ENCODE measurements at regions not wholly inside any gene's neighbourhood (a gene's known extent, or its start where the extent isn't known, plus 50 kb on each side); places are given as distances from the start of the nearest gene placed in this dataset.

DNA sequence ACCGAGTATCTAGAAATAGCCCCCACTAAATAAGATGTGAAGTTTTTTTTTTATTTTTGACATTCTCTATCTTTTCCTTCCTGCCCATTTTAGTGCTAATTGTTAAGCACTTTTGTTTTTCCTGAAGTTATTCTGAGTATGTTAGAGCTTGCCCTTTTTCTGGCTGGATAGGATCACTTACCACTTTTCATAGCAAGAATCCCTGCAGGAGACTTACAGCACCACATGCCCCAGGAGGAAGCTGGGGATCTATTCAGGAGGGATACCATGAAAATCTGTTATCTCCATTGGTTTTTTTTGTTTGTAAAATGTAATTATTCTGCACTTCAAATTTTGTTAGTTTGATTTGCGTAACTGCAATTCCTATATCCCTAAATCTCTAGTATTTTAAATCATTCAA lies 968.4 kb downstream of the ZPLD1 start:
- H3K27me3 ChIP-seq (ENCODE audit: insufficient read depth, low read length), result no peaks in the 10 kb centered on the region
- no peaks in the 10 kb centered on the region for H3K4me1 ChIP-seq (ENCODE audit: insufficient read depth, low read length)
- no peak overlapping the region for H3K4me2 ChIP-seq (ENCODE audit: insufficient read depth, low read length)
- no peak overlapping the region for H3K27ac ChIP-seq (ENCODE audit: low read depth, low read length)
- no peak for DNase-seq (ENCODE audit: insufficient read length, low spot score, missing footprints)
- no peaks in the 10 kb centered on the region for H4K20me1 ChIP-seq (ENCODE audit: insufficient read depth, low read length)
- H2AFZ ChIP-seq (ENCODE audit: low read length), result no peak overlapping the region
- H3K36me3 ChIP-seq (ENCODE audit: insufficient read depth, low read length), result no peaks in the 10 kb centered on the region
- TF ChIP-seq, protein P1, sequence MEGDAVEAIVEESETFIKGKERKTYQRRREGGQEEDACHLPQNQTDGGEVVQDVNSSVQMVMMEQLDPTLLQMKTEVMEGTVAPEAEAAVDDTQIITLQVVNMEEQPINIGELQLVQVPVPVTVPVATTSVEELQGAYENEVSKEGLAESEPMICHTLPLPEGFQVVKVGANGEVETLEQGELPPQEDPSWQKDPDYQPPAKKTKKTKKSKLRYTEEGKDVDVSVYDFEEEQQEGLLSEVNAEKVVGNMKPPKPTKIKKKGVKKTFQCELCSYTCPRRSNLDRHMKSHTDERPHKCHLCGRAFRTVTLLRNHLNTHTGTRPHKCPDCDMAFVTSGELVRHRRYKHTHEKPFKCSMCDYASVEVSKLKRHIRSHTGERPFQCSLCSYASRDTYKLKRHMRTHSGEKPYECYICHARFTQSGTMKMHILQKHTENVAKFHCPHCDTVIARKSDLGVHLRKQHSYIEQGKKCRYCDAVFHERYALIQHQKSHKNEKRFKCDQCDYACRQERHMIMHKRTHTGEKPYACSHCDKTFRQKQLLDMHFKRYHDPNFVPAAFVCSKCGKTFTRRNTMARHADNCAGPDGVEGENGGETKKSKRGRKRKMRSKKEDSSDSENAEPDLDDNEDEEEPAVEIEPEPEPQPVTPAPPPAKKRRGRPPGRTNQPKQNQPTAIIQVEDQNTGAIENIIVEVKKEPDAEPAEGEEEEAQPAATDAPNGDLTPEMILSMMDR (IDR thresholded peaks at IDR 0.05; ENCODE audit: extremely low read depth, low read depth, low read length), result no peak
- H3K9me3 ChIP-seq (ENCODE audit: low read depth, low read length), result peaks cover 2% of the 10 kb centered on the region
- H3K79me2 ChIP-seq (ENCODE audit: insufficient read depth, low read length), result no peaks in the 10 kb centered on the region
- H3K4me3 ChIP-seq (ENCODE audit: insufficient read depth, low read length), result no peak overlapping the region

DNA sequence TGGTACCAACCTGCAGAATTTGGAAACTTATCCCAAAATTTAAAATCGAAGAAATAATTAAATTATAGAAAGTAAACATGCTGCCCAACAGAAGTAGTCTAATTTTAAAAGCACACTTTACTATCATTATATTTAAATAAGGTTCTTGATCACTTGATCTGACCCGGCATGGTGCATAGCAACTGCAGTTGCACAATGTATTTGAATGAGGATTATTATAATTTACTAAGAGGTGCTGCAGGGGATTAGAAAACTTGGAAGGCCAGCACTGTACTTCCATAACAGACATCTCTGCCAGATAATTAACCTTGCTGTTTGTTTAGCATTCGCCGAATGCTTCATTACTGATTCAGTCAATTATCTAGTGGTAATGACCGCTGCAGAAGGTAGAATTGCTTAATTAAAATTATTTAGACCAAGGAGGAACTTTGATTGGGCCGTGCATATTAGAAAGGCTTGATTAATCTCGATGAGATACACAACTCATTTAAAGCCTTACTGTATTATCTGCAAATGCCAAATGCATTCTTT lies 971.6 kb downstream of the ZPLD1 start:
- no peak for DNase-seq (ENCODE audit: insufficient read length, low spot score, missing footprints)
- no peak overlapping the region for H2AFZ ChIP-seq (ENCODE audit: low read length)
- H3K4me3 ChIP-seq (ENCODE audit: insufficient read depth, low read length), result no peak overlapping the region
- H3K27me3 ChIP-seq (ENCODE audit: insufficient read depth, low read length), result no peaks in the 10 kb centered on the region
- H3K27ac ChIP-seq (ENCODE audit: low read depth, low read length), result no peak overlapping the region
- no peaks in the 10 kb centered on the region for H4K20me1 ChIP-seq (ENCODE audit: insufficient read depth, low read length)
- no peaks in the 10 kb centered on the region for H3K79me2 ChIP-seq (ENCODE audit: insufficient read depth, low read length)
- no peak overlapping the region for H3K4me2 ChIP-seq (ENCODE audit: insufficient read depth, low read length)
- no peaks in the 10 kb centered on the region for H3K4me1 ChIP-seq (ENCODE audit: insufficient read depth, low read length)
- no peaks in the 10 kb centered on the region for H3K36me3 ChIP-seq (ENCODE audit: insufficient read depth, low read length)
- H3K9me3 ChIP-seq (ENCODE audit: low read depth, low read length), result peaks cover 2% of the 10 kb centered on the region
- TF ChIP-seq, protein P1 (IDR thresholded peaks at IDR 0.05; ENCODE audit: extremely low read depth, low read depth, low read length), result no peak

DNA sequence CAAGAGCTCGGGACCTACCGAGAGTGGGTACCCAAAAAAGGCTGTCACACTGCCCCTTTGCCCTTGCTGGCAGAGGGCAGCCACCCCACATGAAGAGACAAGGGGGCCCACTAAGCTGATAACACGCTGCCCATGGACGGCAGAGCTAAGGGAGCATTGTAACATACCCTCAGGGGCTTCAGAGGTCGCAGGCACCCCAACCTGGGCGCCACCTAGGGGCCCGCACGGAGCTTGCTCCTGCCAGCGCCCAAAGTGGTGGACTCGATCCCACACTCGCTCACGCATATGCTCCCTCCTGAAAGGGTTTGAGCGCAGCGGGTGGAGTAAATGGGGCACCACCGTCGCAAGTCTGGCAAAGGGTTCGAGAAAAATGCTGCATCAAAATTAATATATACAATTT lies 975.4 kb downstream of the ZPLD1 start:
- no peak for DNase-seq (ENCODE audit: insufficient read length, low spot score, missing footprints)
- Histone ChIP-seq H3K4me3 (ENCODE audit: insufficient read depth, low read length) (no peak overlapping the region), H3K9me3 (ENCODE audit: low read depth, low read length) (no peaks in the 10 kb centered on the region), H3K4me1 (ENCODE audit: insufficient read depth, low read length) (no peaks in the 10 kb centered on the region), H2AFZ (ENCODE audit: low read length) (no peak overlapping the region), H3K4me2 (ENCODE audit: insufficient read depth, low read length) (no peak overlapping the region), H4K20me1 (ENCODE audit: insufficient read depth, low read length) (no peaks in the 10 kb centered on the region), H3K79me2 (ENCODE audit: insufficient read depth, low read length) (no peaks in the 10 kb centered on the region), H3K27me3 (ENCODE audit: insufficient read depth, low read length) (no peaks in the 10 kb centered on the region), H3K27ac (ENCODE audit: low read depth, low read length) (no peak overlapping the region), H3K36me3 (ENCODE audit: insufficient read depth, low read length) (no peaks in the 10 kb centered on the region)
- TF ChIP-seq, protein P1 (IDR thresholded peaks at IDR 0.05; ENCODE audit: extremely low read depth, low read depth, low read length), result no peak

DNA sequence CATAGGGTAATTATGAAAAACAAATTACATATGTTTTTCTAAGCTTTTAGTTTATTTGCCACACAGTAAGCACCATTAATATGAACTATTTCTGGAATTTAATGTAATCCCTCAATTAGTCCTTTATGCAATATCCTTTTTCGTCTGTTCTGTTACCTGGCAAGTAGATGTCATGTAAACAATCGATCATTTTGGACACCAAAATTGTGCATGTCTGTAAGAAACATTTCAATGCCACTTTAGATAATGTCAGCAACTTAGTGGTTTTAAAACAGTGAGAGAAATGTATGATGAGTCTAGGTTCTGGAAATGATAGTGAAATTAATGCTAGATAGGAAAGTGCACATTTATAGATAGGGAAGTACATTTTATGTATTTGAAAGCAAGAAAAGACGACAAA lies 986.6 kb downstream of the ZPLD1 start:
- Histone ChIP-seq H3K27ac (ENCODE audit: low read depth, low read length) (no peak overlapping the region), H3K4me2 (ENCODE audit: insufficient read depth, low read length) (no peak overlapping the region), H2AFZ (ENCODE audit: low read length) (no peak overlapping the region), H3K9me3 (ENCODE audit: low read depth, low read length) (peaks cover 2% of the 10 kb centered on the region), H3K36me3 (ENCODE audit: insufficient read depth, low read length) (no peaks in the 10 kb centered on the region), H3K79me2 (ENCODE audit: insufficient read depth, low read length) (no peaks in the 10 kb centered on the region), H4K20me1 (ENCODE audit: insufficient read depth, low read length) (no peaks in the 10 kb centered on the region), H3K27me3 (ENCODE audit: insufficient read depth, low read length) (no peaks in the 10 kb centered on the region), H3K4me1 (ENCODE audit: insufficient read depth, low read length) (no peaks in the 10 kb centered on the region), H3K4me3 (ENCODE audit: insufficient read depth, low read length) (no peak overlapping the region)
- TF ChIP-seq, protein P1 (IDR thresholded peaks at IDR 0.05; ENCODE audit: extremely low read depth, low read depth, low read length), result no peak
- DNase-seq (ENCODE audit: insufficient read length, low spot score, missing footprints), result no peak

Measured in osteoblast (primary cell).